ENCODE measurements at regions not wholly inside any gene's neighbourhood (a gene's known extent, or its start where the extent isn't known, plus 50 kb on each side); places are given as distances from the start of the nearest gene placed in this dataset.
"Not testable (repeated sequence)": the region's sequence is repeated elsewhere in the genome, so short reads cannot be mapped to it uniquely, and the experiment has no call there.

- Histone ChIP-seq H3K27me3 (replicated peaks) (no peaks in the 10 kb centered on the region), H3K4me3 (ENCODE audit: low read depth, low read length) (no peak overlapping the region), H3K36me3 (replicated peaks) (no peaks in the 10 kb centered on the region), H3K27ac (no peak overlapping the region)
- DNase-seq: no peak
- no peak for TF ChIP-seq CTCF (IDR thresholded peaks at IDR 0.05; ENCODE audit: low read depth, low read length, missing control alignments)
- in situ Hi-C loops (cut with HindIII; ENCODE audit: low pct_ligation_motif_present, low sequenced_read_pairs): no loop called here
Observed at GRCh38 chr9:75500479-75500878, 390.0 kb upstream of the PCSK5 start.

- H3K27me3 ChIP-seq (replicated peaks); in situ Hi-C loops (cut with HindIII; ENCODE audit: low pct_ligation_motif_present, low sequenced_read_pairs); H3K27ac ChIP-seq: not testable (repeated sequence)
Observed at GRCh38 chr9:75500940-75501339, 389.5 kb upstream of the PCSK5 start.

GRCh38 chr9:75504721-75505120, 385.8 kb upstream of the PCSK5 start:
- TF ChIP-seq CTCF (IDR thresholded peaks at IDR 0.05; ENCODE audit: low read depth, low read length, missing control alignments): no peak
- no peak for DNase-seq
- Histone ChIP-seq H3K27ac (no peak overlapping the region), H3K36me3 (replicated peaks) (no peaks in the 10 kb centered on the region), H3K4me3 (ENCODE audit: low read depth, low read length) (no peak overlapping the region), H3K27me3 (replicated peaks) (no peaks in the 10 kb centered on the region)
- in situ Hi-C loops (cut with HindIII; ENCODE audit: low pct_ligation_motif_present, low sequenced_read_pairs): no loop called here

More at GRCh38 chr9:75500940-75501339, 389.5 kb upstream of the PCSK5 start:
- not testable (repeated sequence) for H3K4me3 ChIP-seq (ENCODE audit: low read depth, low read length); DNase-seq; H3K36me3 ChIP-seq (replicated peaks)

GRCh38 chr9:75505654-75506053, 384.8 kb upstream of the PCSK5 start:
- DNase-seq: no peak

GRCh38 chr9:75529463-75529862, 361.0 kb upstream of the PCSK5 start:
- TF ChIP-seq CTCF (IDR thresholded peaks at IDR 0.05; ENCODE audit: low read depth, low read length, missing control alignments): no peak
- Histone ChIP-seq H3K4me3 (ENCODE audit: low read depth, low read length) (no peak overlapping the region), H3K36me3 (replicated peaks) (no peaks in the 10 kb centered on the region), H3K27me3 (replicated peaks) (no peaks in the 10 kb centered on the region), H3K27ac (no peak overlapping the region)
- in situ Hi-C loops (cut with HindIII; ENCODE audit: low pct_ligation_motif_present, low sequenced_read_pairs): no loop called here
- no peak for DNase-seq

More at GRCh38 chr9:75505654-75506053, 384.8 kb upstream of the PCSK5 start:
- Histone ChIP-seq H3K27ac (no peak overlapping the region), H3K27me3 (replicated peaks) (no peaks in the 10 kb centered on the region), H3K36me3 (replicated peaks) (no peaks in the 10 kb centered on the region), H3K4me3 (ENCODE audit: low read depth, low read length) (no peak overlapping the region)
- TF ChIP-seq CTCF (IDR thresholded peaks at IDR 0.05; ENCODE audit: low read depth, low read length, missing control alignments): no peak
- in situ Hi-C loops (cut with HindIII; ENCODE audit: low pct_ligation_motif_present, low sequenced_read_pairs): no loop called here

- DNase-seq: no peak
- H3K4me3 ChIP-seq (ENCODE audit: low read depth, low read length): no peak overlapping the region
- H3K36me3 ChIP-seq (replicated peaks): no peaks in the 10 kb centered on the region
- no peak overlapping the region for H3K27ac ChIP-seq
- in situ Hi-C loops (cut with HindIII; ENCODE audit: low pct_ligation_motif_present, low sequenced_read_pairs): no loop called here
- TF ChIP-seq CTCF (IDR thresholded peaks at IDR 0.05; ENCODE audit: low read depth, low read length, missing control alignments): no peak
- no peaks in the 10 kb centered on the region for H3K27me3 ChIP-seq (replicated peaks)
Observed at GRCh38 chr9:75531588-75531987, 358.9 kb upstream of the PCSK5 start.

All from brain microvascular endothelial cell (primary cell).